SW480 (cell line): ENCODE measurements at regions not wholly inside any gene's neighbourhood (a gene's known extent, or its start where the extent isn't known, plus 50 kb on each side); places are given as distances from the start of the nearest gene placed in this dataset.

Experiments
- DNase-seq: peaks from one replicate; pipeline ENCODE4 v3.0.0-alpha.2; 2016; ENCODE audit warnings: low spot score

DNA sequence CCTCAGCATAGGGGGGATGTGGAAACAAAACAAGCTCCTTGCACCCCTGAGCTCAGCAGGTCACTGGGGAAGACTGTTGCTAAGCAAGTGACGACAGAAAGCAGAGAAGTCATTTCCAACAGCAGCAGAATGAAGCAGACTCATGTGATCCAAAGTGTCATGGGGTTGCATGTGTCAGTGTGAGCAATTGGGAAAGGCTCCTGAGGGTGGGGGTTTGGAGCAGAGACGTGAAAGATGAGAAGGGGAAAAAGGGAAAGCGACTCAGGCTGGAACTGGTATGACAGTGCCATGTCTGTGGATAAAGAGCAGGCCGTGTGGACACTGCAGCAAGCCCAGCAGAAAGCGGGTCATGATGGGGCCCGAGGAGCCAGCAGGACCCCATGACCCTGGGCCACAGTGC lies 363.9 kb downstream of the PREX1 start:
- DNase-seq: no peak

DNA sequence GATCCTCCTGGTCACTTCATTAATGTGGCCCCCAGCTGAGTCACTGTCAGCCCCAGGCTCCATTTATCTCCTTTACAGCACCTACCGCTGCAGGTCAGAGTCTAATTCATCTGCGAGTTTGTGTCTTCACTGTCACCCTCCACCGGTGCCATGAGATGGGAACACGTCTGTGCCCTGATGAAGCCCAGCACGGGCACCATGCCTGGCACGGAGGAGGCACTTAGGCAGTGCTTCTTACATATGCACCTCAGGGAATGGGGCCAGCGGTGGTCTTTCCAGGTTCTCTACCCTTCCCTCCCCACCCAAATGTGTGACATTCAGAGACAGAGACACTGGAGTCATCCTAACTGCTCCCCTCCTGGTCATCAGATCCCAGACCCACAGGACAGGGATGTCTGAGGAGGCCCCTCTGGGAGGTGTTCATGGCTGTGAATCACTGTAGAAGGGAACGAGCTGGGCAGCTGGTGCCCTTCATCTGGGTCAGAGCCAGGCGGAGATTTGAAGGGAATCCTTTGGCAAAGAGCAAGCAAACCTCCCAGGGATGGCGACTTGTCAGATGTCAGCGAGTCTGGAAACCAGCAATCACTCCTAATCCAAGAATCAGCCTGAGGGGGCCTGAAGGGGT lies 364.6 kb downstream of the PREX1 start:
- no peak for DNase-seq

DNA sequence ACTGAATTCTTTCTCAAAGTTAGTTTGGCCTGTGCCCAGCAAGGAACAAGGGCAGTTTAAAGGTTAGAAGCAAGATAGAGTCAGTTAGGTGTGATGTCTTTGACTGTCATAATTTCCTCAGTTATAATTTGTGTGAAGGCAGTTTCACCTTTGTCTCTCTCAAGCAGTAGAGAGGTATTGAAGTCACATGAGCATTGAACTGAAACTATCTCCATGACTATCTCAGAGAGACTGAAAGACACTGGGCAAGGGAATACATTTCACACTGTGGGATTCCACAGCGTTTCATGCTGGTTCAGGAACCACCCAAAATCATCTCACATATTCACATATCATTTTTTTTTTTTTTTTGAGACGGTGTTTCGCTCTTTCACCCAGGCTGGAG lies 366.1 kb downstream of the PREX1 start:
- DNase-seq: no peak

DNA sequence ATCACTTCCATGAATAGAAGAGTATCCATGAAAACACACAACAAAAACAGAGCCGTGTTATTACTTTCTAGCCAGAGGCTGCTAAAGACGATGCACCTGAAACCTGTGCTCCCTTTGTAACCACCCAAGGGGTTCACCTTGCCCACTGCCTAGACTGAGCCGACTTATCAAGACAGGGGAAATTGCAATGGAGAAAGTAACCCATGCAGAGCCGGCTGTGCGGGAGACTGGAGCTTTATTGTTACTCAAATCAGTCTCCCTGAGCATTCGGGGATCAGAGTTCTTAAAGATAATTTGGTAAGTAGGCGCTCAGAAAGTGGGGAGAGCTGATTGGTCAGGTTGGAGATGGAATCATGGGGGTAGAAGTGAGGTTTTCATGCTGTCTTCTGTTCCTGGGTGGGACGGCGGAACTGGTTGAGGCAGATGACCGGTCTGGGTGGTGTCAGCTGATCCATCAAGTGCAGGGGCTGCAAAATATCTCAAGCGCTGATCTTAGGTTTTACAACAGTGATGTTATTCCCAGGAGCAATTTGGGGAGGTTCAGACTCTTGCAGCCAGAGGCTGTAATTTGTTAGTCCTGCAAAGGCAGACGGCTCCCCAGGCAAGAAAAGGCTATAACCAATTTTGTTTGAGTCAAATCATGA lies 366.6 kb downstream of the PREX1 start:
- no peak for DNase-seq

DNA sequence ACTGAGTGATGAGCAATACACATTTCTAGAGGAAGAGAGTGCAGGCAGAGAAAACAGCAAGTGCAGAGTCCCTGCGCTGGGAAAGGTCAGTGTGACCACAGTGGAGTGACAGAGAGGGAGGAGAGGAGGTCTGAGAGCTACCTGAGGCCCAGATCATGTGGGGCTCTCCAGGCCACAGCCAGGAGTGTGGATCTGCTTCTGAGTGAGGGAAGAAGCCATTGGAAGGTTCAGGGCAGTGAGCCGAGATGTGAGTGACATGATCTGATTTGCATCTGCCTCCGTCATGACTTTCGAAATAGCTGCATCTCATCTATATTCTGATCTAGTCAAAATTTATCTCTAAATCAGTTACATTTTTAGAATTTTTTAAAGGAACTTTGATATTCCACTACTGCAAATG lies 367.1 kb downstream of the PREX1 start:
- no peak for DNase-seq

DNA sequence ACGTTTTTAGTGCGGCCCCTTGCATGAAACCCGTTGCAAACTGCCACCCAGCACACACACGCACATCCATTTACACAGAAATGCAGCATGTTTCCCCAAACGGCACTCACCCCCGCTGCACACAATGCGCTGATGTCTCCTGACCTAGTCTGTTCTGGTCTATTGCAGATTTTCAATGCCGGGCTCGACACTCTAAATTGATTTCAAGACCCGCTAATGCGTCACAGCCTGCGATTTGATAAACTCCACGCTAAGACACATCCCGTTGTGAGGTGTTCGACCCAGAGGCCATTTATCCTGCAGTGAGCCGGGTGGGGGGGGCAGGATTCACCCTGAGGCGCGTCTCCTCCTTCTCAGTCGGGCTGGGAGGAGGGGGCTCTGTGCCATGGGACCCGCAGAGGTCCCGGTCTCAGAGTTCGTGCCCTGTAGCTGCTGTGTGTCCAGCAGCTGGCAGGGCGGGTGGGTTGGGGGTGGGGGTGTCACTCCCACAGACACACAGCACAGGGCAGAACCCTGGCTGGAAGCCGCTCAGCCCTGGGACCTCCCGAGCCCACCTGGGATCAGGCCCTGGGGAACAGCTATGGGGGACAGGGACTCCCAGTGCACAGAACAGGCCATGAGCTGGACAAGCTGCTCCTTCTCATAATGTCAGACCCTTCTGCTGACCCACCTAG lies 367.9 kb downstream of the PREX1 start:
- DNase-seq: no peak

DNA sequence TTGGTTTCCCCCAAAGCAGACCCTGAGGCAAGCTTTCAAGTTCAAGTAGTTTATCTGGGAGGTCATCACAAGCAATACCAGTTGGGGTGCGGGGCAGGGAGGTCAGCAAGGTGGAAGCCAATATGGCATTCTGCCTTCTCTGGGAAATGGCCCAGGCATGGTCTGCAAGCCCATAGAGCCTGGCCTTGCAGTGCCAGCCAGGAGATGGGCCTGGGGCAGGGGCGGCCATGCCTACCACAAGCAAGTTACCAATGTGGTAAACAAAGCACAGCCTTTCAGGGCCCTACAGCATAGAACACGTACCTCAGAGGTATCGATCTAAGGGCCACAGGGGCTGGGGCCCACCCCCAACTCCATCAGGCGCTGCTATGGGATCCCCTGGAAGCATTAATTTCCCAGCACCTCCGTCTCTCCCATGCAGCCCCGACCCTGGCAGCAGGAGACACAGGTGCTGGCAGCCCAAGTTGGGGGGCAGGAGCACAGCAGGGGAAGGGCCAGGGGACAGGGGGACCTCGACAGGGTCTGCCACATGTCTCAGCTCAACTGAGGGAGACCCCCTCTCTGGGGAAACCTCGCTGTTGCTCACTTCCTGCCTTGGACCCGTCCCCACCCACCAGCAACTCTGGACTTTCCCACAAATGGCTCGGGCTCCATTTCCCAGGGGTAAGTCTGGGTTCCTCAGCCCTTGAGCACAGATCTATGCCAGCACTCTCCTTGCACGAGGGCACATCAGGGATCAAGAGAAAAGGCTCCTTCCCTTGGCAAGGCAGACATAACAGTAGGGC lies 369.0 kb downstream of the PREX1 start:
- no peak for DNase-seq

DNA sequence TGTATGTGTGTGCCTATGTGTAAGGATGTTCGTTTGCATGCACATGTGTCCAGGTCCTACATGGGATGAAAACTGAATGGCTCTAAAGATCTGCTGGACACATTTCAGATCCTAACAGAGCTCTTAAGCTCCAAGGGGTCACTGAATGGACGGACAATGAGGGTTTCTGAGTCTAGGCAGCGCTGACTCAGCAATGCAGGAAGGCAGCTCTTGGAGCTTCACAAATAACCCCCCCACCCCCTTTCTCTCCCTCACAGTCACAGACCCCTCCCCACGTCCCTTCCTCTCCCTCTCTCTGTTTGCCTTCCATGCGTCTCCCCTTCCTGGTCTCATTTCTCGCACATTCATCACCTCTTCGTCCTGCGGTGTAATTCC lies 369.8 kb downstream of the PREX1 start:
- DNase-seq: no peak

DNA sequence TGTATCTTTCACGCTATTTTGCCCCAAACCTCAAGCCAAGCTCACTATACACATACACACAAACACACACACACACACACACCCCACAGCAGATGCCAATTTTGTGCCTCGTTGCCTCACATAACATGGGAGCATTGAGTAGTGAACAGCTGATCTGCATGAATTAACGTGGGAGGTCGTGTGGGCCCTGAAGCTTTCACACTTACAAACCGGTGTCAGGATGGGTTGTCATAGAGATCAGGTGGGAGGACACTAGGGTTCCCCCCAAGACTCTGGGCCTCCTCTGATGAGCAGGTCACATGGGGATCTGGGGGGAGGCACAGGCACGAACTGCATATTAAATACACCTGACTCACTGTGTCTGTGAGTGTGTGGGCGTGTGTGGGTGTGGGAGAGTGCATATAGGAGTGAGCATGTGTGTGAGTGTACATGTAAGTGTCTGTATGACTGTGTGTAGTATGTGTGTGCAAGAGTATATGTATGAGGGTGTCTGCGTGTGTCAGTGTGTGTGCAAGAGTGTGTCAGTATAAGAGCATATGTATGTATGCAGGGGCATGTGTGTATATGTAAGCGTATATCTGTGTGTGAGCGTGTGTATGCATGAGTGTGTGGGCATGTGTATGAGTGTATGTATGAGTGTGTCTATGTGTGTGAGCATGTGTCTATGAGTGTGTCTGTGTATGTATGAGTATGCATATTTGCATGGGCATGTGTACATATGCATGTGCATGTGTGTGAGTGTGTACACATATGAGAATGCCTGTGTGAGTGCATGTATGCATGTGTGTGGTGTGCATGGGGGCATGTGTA lies 370.4 kb downstream of the PREX1 start:
- no peak for DNase-seq

DNA sequence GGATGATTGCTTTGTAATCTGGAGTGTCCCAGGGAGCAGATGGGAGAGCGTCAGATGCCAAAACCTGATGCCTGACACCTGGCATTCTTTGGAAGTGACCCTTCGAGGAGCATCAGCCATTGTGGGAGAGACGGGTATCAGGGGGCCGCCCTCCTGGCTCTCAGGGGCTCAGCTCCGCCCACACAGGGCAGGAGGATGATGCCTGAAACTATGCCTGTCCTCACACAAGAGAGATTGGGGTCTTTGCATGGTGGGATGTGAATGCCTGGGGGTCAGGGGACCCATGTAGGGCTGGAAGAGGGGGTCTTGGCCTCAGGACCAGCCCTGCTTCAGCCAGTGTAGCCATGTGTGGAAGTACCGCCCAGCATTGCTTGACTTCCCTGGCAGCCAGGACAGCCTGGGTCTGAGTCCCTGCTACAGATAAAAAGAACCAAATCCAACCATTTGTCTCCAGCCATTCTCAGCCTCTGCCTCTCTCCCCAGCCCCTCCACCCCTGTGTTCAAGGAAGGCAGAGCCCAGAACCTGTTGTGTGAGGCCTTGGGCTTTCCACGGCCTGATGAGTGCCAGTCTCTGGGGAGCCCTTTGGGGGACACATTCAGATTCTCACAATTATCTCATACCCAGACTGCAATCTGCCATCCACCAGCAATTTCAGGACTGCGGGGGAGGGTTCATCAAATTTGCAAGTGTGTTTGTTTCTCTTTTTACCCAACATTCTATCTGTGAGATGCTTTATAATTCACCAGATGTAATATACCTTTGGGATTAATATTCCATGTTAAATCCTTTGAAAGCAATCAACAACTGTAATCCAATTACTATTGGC lies 371.2 kb downstream of the PREX1 start:
- DNase-seq: no peak

DNA sequence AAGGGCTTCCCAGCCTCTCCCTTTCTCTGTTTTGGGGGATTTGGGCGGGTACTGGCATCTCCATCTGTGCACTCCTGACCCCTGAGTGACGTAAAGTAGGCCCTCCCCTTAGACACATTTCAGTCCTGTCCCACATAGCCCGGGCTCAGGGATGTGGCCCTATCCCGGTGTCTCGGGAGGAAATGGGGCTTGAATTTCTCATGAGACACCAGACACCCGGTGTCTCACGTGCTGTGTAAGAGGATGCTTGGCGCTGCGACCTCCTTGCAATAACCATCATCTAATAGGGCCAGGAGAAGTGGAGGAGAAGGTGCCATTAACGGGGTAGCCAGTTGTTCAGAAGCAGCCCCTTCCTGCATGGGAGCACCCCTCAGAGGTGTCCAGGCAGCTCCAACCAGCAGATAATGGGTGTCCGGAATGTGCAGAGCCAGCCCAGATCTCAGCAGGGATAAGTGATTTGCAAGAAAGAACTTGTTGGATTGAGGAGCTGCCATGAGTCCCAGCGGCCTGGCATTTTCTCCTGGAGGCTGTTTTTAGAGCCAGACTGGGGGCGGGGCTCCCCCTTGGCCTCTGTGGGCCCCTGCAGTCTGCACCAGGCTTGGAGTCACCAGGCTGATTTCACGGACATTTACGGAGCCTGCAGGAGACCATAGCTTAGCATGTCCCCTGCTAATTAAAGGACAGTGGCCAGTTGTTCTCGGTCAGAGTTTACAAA lies 372.0 kb downstream of the PREX1 start:
- no peak for DNase-seq

DNA sequence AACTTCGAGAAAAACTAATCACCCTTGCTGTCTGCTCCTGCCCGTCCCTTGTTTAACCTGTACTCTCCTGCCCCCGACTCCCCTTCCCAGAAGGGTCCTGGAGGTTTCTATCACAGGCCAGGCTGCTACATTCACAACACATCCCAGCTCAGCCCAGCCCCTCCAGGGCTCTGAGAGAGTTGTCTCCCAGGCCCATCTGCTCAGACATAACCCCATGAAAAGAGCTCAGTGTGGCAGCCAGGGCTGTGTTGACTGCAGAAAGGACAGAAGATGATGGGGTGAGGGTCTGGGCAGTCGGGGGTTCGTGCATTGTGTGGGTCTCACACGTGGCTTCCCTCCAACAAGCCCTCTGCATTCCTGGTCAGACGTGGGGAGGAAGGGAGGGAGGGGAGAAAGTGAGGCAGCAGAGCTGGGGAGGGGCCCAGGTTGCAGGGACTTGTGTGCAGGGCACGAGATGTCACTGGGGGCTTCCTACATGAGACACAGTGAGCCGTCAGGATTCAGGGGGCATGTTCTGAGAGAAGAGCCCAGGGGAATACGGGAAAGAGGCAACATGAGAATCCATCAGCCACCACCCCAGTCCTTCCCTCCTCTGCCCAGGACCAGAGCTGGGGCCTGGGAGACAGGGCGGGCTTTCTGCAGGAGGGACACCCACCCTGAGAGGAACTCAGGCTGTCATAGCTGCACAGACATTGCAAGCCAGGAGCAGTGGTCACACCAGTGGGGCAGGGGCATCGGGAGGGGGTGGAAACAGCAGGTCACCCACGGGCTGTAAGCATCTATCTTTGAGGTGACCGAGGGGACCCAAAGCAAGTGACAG lies 372.9 kb downstream of the PREX1 start:
- no peak for DNase-seq

DNA sequence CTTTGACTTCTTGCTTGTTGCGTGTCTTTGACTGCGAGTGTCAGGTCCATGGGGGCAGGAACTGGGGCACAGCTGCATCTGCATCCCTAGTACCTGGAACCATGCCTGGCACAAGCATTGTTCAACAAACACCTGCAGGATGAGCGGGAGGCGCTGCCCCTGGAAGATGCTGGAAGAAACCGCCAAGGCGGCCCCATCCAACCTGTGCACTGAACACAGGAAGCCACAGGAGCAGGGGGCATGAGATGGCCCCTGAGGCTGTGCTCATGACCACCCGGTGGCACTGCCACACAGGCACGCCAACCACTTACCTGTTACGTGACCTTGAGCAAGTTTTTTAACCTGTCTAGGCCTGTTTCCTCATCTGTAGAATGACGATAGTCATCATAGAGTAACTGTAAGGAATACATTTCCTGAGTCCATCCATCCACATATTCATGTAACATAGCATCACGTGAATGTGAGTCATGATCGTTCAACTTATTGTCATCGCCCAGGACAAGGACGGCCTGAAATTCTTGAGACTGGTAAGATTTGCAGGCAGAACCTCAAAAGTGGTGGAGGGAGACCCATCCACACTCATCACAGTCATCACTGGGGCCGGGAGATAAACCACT lies 374.2 kb downstream of the PREX1 start:
- no peak for DNase-seq

DNA sequence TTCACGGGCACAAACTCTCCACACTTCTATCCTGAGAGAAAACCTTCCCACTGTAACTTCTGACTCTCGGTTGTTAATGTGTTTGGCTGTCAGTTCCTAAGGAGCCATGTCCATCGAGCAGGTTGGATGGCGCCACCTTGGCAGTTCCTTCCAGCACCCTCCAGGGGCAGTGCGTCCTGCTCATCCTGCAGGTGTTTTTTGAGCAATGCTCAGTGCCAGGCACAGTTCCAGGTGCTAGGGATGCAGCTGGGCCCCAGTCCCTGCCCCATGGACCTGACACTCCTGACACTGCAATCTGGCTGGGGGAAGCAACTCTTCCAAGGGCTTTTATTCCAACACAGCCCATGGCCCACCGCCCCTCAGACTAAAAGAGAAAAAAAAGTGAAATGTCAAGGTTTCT lies 376.4 kb downstream of the PREX1 start:
- DNase-seq: no peak

DNA sequence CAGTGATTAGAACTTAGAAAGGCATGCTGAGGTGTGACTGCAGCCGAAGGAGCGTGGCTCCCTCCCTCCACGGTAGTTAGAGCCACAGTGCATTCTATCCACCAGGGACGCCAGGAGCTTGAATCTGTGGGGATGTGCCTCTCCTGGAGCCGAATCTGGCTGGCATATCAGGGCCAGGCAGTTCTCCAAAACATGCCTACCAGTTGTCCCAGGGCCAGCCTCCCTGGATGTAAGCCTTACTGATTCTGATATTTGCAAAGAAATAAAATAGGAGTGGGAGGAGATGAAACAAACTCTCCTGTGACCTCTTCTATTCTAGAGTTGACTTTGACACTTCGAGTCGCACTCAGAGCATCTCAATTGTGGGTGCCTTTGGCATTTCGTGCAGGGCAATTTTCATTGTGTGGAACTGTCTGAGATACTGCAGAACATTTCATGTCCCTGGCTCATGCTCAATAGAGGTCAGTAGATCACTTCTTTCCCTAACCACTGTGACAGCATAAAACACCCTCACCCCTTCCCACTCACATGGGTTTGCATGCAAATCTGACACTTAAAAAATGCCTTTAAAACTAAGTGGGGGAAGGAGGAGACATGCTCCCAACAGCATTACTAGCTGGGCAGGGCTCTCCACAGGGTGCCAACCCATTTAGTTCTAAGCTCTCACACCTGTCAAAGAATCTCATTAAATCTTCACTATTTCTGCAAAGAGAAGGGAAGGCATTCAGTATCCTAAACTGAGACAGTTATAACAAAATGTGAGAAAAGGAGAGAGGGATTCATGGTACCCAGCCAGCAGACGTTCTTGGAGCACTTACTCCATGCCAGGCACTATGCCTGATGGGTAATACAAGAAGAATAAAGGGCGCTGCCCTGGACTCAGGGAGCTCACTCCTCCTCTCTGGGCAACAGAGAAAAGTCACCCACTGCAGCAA lies 378.9 kb downstream of the PREX1 start:
- no peak for DNase-seq

DNA sequence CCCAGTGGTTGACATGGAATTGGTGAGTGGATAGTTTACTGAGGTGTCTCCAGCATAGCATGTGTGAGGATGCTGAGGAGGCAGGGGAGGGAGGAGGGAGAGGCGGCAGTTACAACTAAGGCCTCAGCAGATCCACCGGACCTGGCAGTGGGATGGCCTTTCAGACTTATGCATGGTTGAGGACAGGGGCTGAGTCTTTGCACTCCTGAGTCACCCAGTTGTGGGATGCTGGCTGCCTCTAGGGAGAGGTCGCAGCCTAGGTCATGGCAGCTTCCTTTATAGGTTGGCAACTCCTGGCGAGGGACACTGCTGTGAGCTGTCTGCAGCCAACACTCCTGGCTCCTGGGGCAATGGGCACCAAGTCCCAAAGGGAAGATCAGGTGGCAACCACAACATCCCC lies 380.3 kb downstream of the PREX1 start:
- no peak for DNase-seq

DNA sequence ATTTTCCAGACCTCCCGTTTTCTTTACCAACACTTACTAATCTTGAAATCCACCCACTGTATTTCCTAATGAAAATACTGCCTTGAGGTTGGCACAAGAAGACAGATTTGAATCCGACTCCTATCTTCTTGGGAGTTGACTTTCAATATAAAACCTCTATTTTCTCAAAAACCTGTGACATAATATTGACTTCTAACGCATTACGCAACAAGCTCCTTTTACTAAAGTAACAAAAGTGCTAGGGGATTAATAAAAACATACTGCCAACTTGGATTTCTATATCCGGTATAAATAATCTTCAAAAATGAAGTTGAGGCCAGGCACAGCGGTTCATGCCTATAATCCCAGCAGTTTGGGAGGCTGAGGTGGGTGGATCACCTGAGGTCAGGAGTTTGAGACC lies 382.0 kb downstream of the PREX1 start:
- no peak for DNase-seq

DNA sequence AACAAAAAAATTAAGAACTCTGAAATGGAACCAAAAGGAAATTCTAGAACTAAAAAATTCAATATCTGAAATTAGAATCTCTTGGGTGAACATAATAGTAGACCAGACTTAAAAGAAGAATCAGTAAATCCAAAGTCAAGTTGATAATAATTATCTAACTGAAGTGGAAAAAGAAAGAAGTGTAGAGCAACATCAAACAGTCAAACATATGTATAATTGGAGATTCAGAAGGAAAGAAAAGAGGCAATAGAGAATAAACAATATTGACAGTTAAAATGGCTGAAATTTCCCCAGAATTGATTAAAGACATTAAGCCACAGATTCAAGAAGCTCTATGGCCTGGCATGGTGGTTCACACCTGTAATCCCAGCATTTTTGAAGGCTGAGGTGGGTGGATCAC lies 383.6 kb downstream of the PREX1 start:
- no peak for DNase-seq
